SK-N-SH (cell line): ENCODE measurements at regions not wholly inside any gene's neighbourhood (a gene's known extent, or its start where the extent isn't known, plus 50 kb on each side); places are given as distances from the start of the nearest gene placed in this dataset.

Source experiments
- CTCF ChIA-PET: fragments of 300-600, 350-600 bp; formaldehyde crosslinking; extraction: SDS; loops from one replicate; lab custom pipeline; 2021; lab: Yijun Ruan, JAX
- POLR2A ChIA-PET: fragments of 350-600 bp; sonication (Branson Sonifier 250); formaldehyde crosslinking; extraction: SDS; loops from one replicate; lab custom pipeline; 2020; ENCODE audit warnings: antibody characterized with exemption, inconsistent platforms; lab: Yijun Ruan, JAX
- DNase-seq: peaks from one replicate; pipeline ENCODE4 v3.0.0; 2012
- H2AFZ ChIP-seq: fragments of 200-600 bp; sonication (generic); 2 replicates; pipeline ENCODE4 v1.8.1; 2016; ENCODE audit warnings: antibody characterized with exemption, mild to moderate bottlenecking, low read depth
- H3F3A ChIP-seq: fragments of 200-600 bp; sonication (generic); replicated peaks from 2 replicates; pipeline ENCODE3; 2016; ENCODE audit warnings: antibody characterized with exemption, mild to moderate bottlenecking; ENCODE audit not compliant: insufficient read depth
- H3K27ac ChIP-seq, 2 experiments: fragments of 200-500 bp in 1 of 2; fragments of 200-600 bp in 1 of 2; sonication (Bioruptor generic) in 1 of 2; sonication (generic), shearing (Covaris generic) in 1 of 2; 2 replicates each; pipeline versions ENCODE4 v1.5.1 to v1.6.1; 2014 to 2016; ENCODE audit warnings: low read depth in 2 of 2, inconsistent platforms in 1 of 2, low read length in 1 of 2, mild to moderate bottlenecking in 1 of 2, mixed read lengths in 1 of 2
- H3K27me3 ChIP-seq: fragments of 200-600 bp; sonication (generic), shearing (Covaris generic); 2 replicates; pipeline ENCODE4 v1.6.1; 2016; ENCODE audit warnings: mixed run types; ENCODE audit not compliant: insufficient read depth
- H3K36me3 ChIP-seq, 2 experiments: fragments of 200-500 bp in 1 of 2; fragments of 200-600 bp in 1 of 2; sonication (Bioruptor generic) in 1 of 2; sonication (generic) in 1 of 2; replicated peaks in 1 of 2; 2 replicates each; pipeline versions ENCODE3 to v1.5.1; 2014 to 2016; ENCODE audit warnings: low read length in 1 of 2, mild to moderate bottlenecking in 1 of 2; ENCODE audit not compliant: insufficient read depth in 2 of 2, control insufficient read depth in 1 of 2
- H3K4me1 ChIP-seq, 2 experiments: fragments of 200-500 bp in 1 of 2; fragments of 200-600 bp in 1 of 2; sonication (Bioruptor generic) in 1 of 2; sonication (generic), shearing (Covaris generic) in 1 of 2; 2 replicates each; pipeline versions ENCODE4 v1.5.1 to v1.6.1; 2014 to 2016; ENCODE audit warnings: low read depth in 1 of 2, low read length in 1 of 2, mixed run types in 1 of 2; ENCODE audit not compliant: insufficient read depth in 2 of 2, control insufficient read depth in 1 of 2
- H3K4me2 ChIP-seq: fragments of 200-600 bp; sonication (generic), shearing (Covaris generic); 2 replicates; pipeline ENCODE4 v1.6.1; 2017; ENCODE audit warnings: mixed run types
- H3K4me3 ChIP-seq, 2 experiments: fragments of 200-500 bp in 1 of 2; fragments of 200-600 bp in 1 of 2; sonication (Bioruptor generic) in 1 of 2; sonication (generic), shearing (Covaris generic) in 1 of 2; 2 replicates each; pipeline versions ENCODE4 v1.5.1 to v1.8.1; 2014 to 2016; ENCODE audit warnings: low read depth in 2 of 2, inconsistent platforms in 1 of 2, low read length in 1 of 2, mild to moderate bottlenecking in 1 of 2, mixed read lengths in 1 of 2, moderate library complexity in 1 of 2
- H3K79me2 ChIP-seq: fragments of 200-600 bp; sonication (generic); 2 replicates; pipeline ENCODE4 v1.8.1; 2017; ENCODE audit warnings: mild to moderate bottlenecking; ENCODE audit not compliant: insufficient read depth
- H3K9ac ChIP-seq: fragments of 200-600 bp; sonication (generic); 2 replicates; pipeline ENCODE4 v1.6.1; 2017; ENCODE audit warnings: mixed run types
- H3K9me2 ChIP-seq: fragments of 200-600 bp; sonication (generic); 2 replicates; pipeline ENCODE4 v1.6.1; 2017; ENCODE audit warnings: mixed run types
- H3K9me3 ChIP-seq: fragments of 200-600 bp; sonication (generic); 2 replicates; pipeline ENCODE4 v1.6.1; 2017; ENCODE audit warnings: mixed run types, mild to moderate bottlenecking, moderate library complexity
- H4K20me1 ChIP-seq: fragments of 200-600 bp; sonication (generic); 2 replicates; pipeline ENCODE4 v1.6.1; 2017; ENCODE audit warnings: mild to moderate bottlenecking, mixed run types; ENCODE audit not compliant: insufficient read depth
- ELF1 ChIP-seq: IDR thresholded peaks from 2 replicates; pipeline ENCODE4 v1.4.0; 2012
- EZH2phosphoT487 ChIP-seq: fragments of 200-600 bp; sonication (generic); IDR thresholded peaks from 2 replicates; pipeline ENCODE4 v1.6.1; 2017; ENCODE audit warnings: low read depth, mixed run types, mild to moderate bottlenecking, antibody characterized with exemption, moderate library complexity, borderline replicate concordance
- FOSL2 ChIP-seq: IDR thresholded peaks from 2 replicates; pipeline ENCODE4 v1.4.0; 2012; ENCODE audit warnings: low read depth, mild to moderate bottlenecking, moderate library complexity, borderline replicate concordance
- FOXM1 ChIP-seq: IDR thresholded peaks from 2 replicates; pipeline ENCODE4 v1.4.0; 2012; ENCODE audit warnings: low read depth, mild to moderate bottlenecking
- GABPA ChIP-seq: IDR thresholded peaks from 2 replicates; pipeline ENCODE4 v1.4.0; 2012; ENCODE audit warnings: low read depth, mild to moderate bottlenecking
- GATA2 ChIP-seq: sonication (generic); formaldehyde crosslinking; IDR thresholded peaks from 2 replicates; pipeline ENCODE4 v1.5.0; 2020; ENCODE audit warnings: mild to moderate bottlenecking, missing genetic modification reagents
- MAX ChIP-seq: IDR thresholded peaks from 2 replicates; pipeline ENCODE4 v1.4.0; 2012; ENCODE audit warnings: low read depth
- MEF2A ChIP-seq: IDR thresholded peaks from 2 replicates; pipeline ENCODE4 v1.4.0; 2012; ENCODE audit warnings: low read depth, borderline replicate concordance
- MXI1 ChIP-seq: IDR thresholded peaks from 2 replicates; pipeline ENCODE4 v1.6.1; 2012; ENCODE audit warnings: mild to moderate bottlenecking, low read depth, low read length, improper control_type of control experiment
- NFIC ChIP-seq: IDR thresholded peaks from 2 replicates; pipeline ENCODE4 v1.4.0; 2012; ENCODE audit warnings: borderline replicate concordance
- POLR2AphosphoS5 ChIP-seq: IDR thresholded peaks from 2 replicates; pipeline ENCODE4 v1.6.1; 2012; ENCODE audit warnings: low read depth, low read length
- RAD21 ChIP-seq: IDR thresholded peaks from 2 replicates; pipeline ENCODE4 v1.6.1; 2012; ENCODE audit warnings: mild to moderate bottlenecking, low read length
- RCOR1 ChIP-seq: fragments of 150-350 bp; IDR thresholded peaks from 2 replicates; pipeline ENCODE4 v1.6.1; 2017; ENCODE audit warnings: antibody characterized with exemption, low read length
- REST ChIP-seq: IDR thresholded peaks from 2 replicates; pipeline ENCODE4 v1.6.1; 2012; ENCODE audit warnings: mild to moderate bottlenecking, low read depth, low read length, moderate library complexity
- RFX5 ChIP-seq: IDR thresholded peaks from 2 replicates; pipeline ENCODE4 v1.6.1; 2012; ENCODE audit warnings: mild to moderate bottlenecking, improper control_type of control experiment, low read length
- RXRA ChIP-seq: IDR thresholded peaks from 2 replicates; pipeline ENCODE4 v1.4.0; 2012; ENCODE audit warnings: low read depth, mild to moderate bottlenecking, borderline replicate concordance
- SIN3A ChIP-seq: IDR thresholded peaks from 2 replicates; pipeline ENCODE4 v1.6.1; 2012; ENCODE audit warnings: low read depth, mild to moderate bottlenecking, low read length, moderate library complexity, borderline replicate concordance
- TEAD4 ChIP-seq: IDR thresholded peaks from 2 replicates; pipeline ENCODE4 v1.4.0; 2012; ENCODE audit warnings: mild to moderate bottlenecking, borderline replicate concordance; ENCODE audit not compliant: insufficient read depth
- WGBS: methylation state at CpG from one replicate; pipeline ENCODE4 v1.1.6; 2017; ENCODE audit warnings: low lambda C conversion rate; 5-methylcytosine and 5-hydroxymethylcytosine counted together
- TF ChIP-seq, protein P1 (sequence below): fragments of 150-350 bp; IDR thresholded peaks from 2 replicates; pipeline ENCODE4 v1.6.1; 2017; ENCODE audit warnings: antibody characterized with exemption, low read length, low read depth, borderline replicate concordance
- TF ChIP-seq, protein P2 (sequence below): IDR thresholded peaks from 2 replicates; pipeline ENCODE4 v1.4.0; 2012; ENCODE audit warnings: low read depth, borderline replicate concordance

DNA sequence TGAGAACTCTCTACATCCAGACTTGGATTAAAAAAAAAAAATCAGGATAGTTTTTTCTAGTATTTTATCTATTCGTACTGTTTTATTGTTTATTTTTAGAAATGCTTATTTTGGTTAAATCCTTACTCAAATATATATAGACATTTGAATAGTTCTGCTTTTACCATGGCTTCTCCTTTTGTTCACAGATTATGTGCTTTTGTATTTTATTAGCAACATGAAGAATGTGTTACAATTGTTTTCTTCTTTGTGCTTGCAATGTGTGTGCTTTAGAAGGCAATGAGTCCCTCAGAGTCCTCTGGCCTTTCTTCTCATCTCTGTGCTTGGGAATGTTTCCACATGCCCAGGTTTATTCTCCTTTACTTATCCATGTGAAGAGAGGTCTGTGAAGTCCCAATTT, 324.0 kb downstream of the KCNRG start (continued):
- TF ChIP-seq REST (no peak), SIN3A (no peak), RXRA (no peak), POLR2AphosphoS5 (no peak), FOXM1 (no peak), MXI1 (no peak)
- TF ChIP-seq, protein P1, sequence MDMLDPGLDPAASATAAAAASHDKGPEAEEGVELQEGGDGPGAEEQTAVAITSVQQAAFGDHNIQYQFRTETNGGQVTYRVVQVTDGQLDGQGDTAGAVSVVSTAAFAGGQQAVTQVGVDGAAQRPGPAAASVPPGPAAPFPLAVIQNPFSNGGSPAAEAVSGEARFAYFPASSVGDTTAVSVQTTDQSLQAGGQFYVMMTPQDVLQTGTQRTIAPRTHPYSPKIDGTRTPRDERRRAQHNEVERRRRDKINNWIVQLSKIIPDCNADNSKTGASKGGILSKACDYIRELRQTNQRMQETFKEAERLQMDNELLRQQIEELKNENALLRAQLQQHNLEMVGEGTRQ = no peak

DNA sequence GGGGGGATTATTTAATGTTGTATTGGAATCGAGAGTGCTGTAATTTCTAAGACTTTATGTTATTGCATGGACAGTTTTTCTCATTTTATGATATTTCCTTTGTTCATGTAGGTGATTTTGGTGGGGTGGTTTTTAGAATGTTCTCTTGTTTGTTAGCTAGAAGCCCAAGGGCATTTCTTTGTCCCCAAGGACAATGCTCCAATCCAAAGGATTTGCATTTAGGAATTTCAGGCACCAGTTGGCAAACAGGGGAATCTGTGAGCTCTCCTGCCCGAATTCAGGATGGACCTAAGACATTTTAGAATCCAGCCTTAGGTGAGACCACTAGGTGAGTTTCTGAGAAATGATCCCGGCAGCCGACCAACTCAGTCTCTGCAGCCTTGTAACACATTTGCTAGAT, 324.9 kb downstream of the KCNRG start:
- Histone ChIP-seq H3K9me2 (no peaks in the 10 kb centered on the region), H3K9me3 (no peaks in the 10 kb centered on the region), H3K4me2 (no peak overlapping the region), H3F3A (no peaks in the 10 kb centered on the region), H2AFZ (no peak overlapping the region), H3K79me2 (no peaks in the 10 kb centered on the region), H3K36me3 (no peaks in the 10 kb centered on the region), H3K4me3 (no peak overlapping the region)
- WGBS = 18% methylated on average over 2 of the region's 4 CpGs
- no peak for DNase-seq
- CTCF ChIA-PET = no interaction called here
- no peak for TF ChIP-seq RFX5
- TF ChIP-seq MXI1 = no peak
- no peak for TF ChIP-seq MAX
- no peak for TF ChIP-seq FOSL2
- no peak for TF ChIP-seq ELF1
- TF ChIP-seq, protein P2, sequence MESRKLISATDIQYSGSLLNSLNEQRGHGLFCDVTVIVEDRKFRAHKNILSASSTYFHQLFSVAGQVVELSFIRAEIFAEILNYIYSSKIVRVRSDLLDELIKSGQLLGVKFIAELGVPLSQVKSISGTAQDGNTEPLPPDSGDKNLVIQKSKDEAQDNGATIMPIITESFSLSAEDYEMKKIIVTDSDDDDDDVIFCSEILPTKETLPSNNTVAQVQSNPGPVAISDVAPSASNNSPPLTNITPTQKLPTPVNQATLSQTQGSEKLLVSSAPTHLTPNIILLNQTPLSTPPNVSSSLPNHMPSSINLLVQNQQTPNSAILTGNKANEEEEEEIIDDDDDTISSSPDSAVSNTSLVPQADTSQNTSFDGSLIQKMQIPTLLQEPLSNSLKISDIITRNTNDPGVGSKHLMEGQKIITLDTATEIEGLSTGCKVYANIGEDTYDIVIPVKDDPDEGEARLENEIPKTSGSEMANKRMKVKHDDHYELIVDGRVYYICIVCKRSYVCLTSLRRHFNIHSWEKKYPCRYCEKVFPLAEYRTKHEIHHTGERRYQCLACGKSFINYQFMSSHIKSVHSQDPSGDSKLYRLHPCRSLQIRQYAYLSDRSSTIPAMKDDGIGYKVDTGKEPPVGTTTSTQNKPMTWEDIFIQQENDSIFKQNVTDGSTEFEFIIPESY = no peak
- no peak for TF ChIP-seq MEF2A
- no peak for TF ChIP-seq TEAD4
- no peak for TF ChIP-seq RAD21
- TF ChIP-seq RCOR1 = no peak
- TF ChIP-seq GABPA = no peak
- no peak for TF ChIP-seq FOXM1
- no peak for TF ChIP-seq NFIC
- no peak for TF ChIP-seq RXRA
- no peak for TF ChIP-seq GATA2
- TF ChIP-seq EZH2phosphoT487 = no peak
- TF ChIP-seq, all 33 proteins: peak for 0
- H3K9ac ChIP-seq = no peak overlapping the region
- H3K27me3 ChIP-seq = no peaks in the 10 kb centered on the region
- no peaks in the 10 kb centered on the region for H3K4me1 ChIP-seq
- no peak overlapping the region for H3K27ac ChIP-seq
- H4K20me1 ChIP-seq = no peaks in the 10 kb centered on the region
- POLR2A ChIA-PET = no interaction called here
